H1 (cell line): ENCODE measurements at regions not wholly inside any gene's neighbourhood (a gene's known extent, or its start where the extent isn't known, plus 50 kb on each side); places are given as distances from the start of the nearest gene placed in this dataset.

Experiments
- CTCF ChIA-PET: fragments of 300-600 bp; sonication (Branson Sonifier 250); formaldehyde crosslinking; loops from one replicate; lab custom pipeline; 2021; ENCODE audit not compliant: partially characterized antibody; lab: Charles Lee
- POLR2A ChIA-PET: fragments of 300-600 bp; sonication (Branson Sonifier 250); formaldehyde crosslinking; loops from one replicate; lab custom pipeline; 2021; ENCODE audit warnings: inconsistent platforms; ENCODE audit not compliant: partially characterized antibody; lab: Charles Lee
- DNase-seq, 2 experiments: peaks; one replicate each; pipeline versions ENCODE4 v3.0.0 to v3.0.0-alpha.2; 2010 to 2022; ENCODE audit warnings: low spot score in 2 of 2, low read depth in 1 of 2, mixed read lengths in 1 of 2
- FAIRE-seq: peaks from 2 replicates; lab custom pipeline; 2011; peaks lifted over from hg19 to GRCh38; lab: Jason Lieb, UNC
- H2AFZ ChIP-seq: 2 replicates; pipeline ENCODE4 v1.8.1; 2012; ENCODE audit warnings: low read length, inconsistent platforms
- H2AK5ac ChIP-seq: 2 replicates; pipeline ENCODE4 v1.6.1; 2013; ENCODE audit warnings: low read depth, low read length
- H2BK120ac ChIP-seq: replicated peaks from 2 replicates; pipeline ENCODE3; 2013; ENCODE audit warnings: low read depth, low read length, inconsistent platforms
- H2BK12ac ChIP-seq: 2 replicates; pipeline ENCODE4 v1.6.1; 2013; ENCODE audit warnings: low read depth, low read length
- H2BK15ac ChIP-seq: 2 replicates; pipeline ENCODE4 v1.6.1; 2013; ENCODE audit warnings: low read length
- H2BK20ac ChIP-seq: 2 replicates; pipeline ENCODE4 v1.6.1; 2013; ENCODE audit warnings: low read length
- H2BK5ac ChIP-seq: 2 replicates; pipeline ENCODE4 v1.6.1; 2013; ENCODE audit warnings: low read depth, low read length
- H3K14ac ChIP-seq: 2 replicates; pipeline ENCODE4 v1.6.1; 2013; ENCODE audit warnings: inconsistent platforms; ENCODE audit not compliant: insufficient read length
- H3K18ac ChIP-seq: 2 replicates; pipeline ENCODE4 v1.6.1; 2013; ENCODE audit warnings: low read length; ENCODE audit errors: extremely low read depth
- H3K23ac ChIP-seq: 2 replicates; pipeline ENCODE4 v1.6.1; 2013; ENCODE audit warnings: inconsistent platforms; ENCODE audit not compliant: insufficient read length
- H3K23me2 ChIP-seq: 2 replicates; pipeline ENCODE4 v1.6.1; 2013; ENCODE audit warnings: low read depth, low read length
- H3K27ac ChIP-seq: 2 replicates; pipeline ENCODE4 v1.6.1; 2011; ENCODE audit warnings: low read depth, low read length, inconsistent platforms
- H3K27me3 ChIP-seq, 4 experiments: replicated peaks in 1 of 4; 1 replicate in 1 of 4; 2 replicates in 3 of 4; pipeline versions ENCODE4 v1.6.1 to v1.8.1; 2011 to 2013; ENCODE audit warnings: low read length in 3 of 4, mild to moderate bottlenecking in 3 of 4, inconsistent platforms in 2 of 4, mixed read lengths in 2 of 4, moderate library complexity in 1 of 4; ENCODE audit not compliant: control insufficient read depth in 3 of 4, insufficient read depth in 3 of 4; ENCODE audit errors: extremely low read depth in 1 of 4
- H3K36me3 ChIP-seq, 4 experiments: 2 replicates each; pipeline versions ENCODE4 v1.6.1 to v1.8.1; 2011 to 2013; ENCODE audit warnings: mild to moderate bottlenecking in 4 of 4, low read length in 3 of 4, moderate library complexity in 2 of 4, control low read depth in 1 of 4, inconsistent platforms in 1 of 4; ENCODE audit not compliant: insufficient read depth in 4 of 4, control insufficient read depth in 2 of 4
- H3K4ac ChIP-seq: replicated peaks from 2 replicates; pipeline ENCODE3; 2013; ENCODE audit warnings: low read length, low read depth, mixed read lengths, inconsistent platforms; ENCODE audit not compliant: insufficient read length
- H3K4me1 ChIP-seq, 4 experiments: replicated peaks in 1 of 4; 1 replicate in 1 of 4; 2 replicates in 3 of 4; pipeline versions ENCODE4 v1.6.1 to v1.8.1; 2011 to 2013; ENCODE audit warnings: low read length in 3 of 4, inconsistent platforms in 2 of 4, mixed read lengths in 1 of 4; ENCODE audit not compliant: insufficient read depth in 4 of 4, control insufficient read depth in 3 of 4
- H3K4me2 ChIP-seq, 2 experiments: 2 replicates each; pipeline versions ENCODE4 v1.6.1 to v1.8.1; 2011 to 2013; ENCODE audit warnings: low read depth in 2 of 2, low read length in 2 of 2, control low read depth in 1 of 2, inconsistent platforms in 1 of 2, mild to moderate bottlenecking in 1 of 2; ENCODE audit not compliant: insufficient read depth in 1 of 2
- H3K4me3 ChIP-seq, 4 experiments: fragments of 200-600, 300-600 bp in 1 of 4; sonication (generic), shearing (Covaris generic), sonication (Bioruptor Twin) in 1 of 4; 2 replicates each; pipeline versions ENCODE4 v1.5.1 to v1.8.1; 2011 to 2016; ENCODE audit warnings: low read length in 4 of 4, low read depth in 3 of 4, control low read depth in 2 of 4, inconsistent platforms in 2 of 4, mild to moderate bottlenecking in 2 of 4, mixed read lengths in 1 of 4, moderate library complexity in 1 of 4; ENCODE audit not compliant: insufficient read depth in 2 of 4; ENCODE audit errors: extremely low read depth in 1 of 4
- H3K56ac ChIP-seq: replicated peaks from 2 replicates; pipeline ENCODE3; 2013; ENCODE audit warnings: low read depth, mild to moderate bottlenecking, mixed read lengths, low read length, inconsistent platforms; ENCODE audit not compliant: insufficient read length
- H3K79me1 ChIP-seq: 2 replicates; pipeline ENCODE4 v1.6.1; 2013; ENCODE audit warnings: low read depth, low read length, control low read depth
- H3K79me2 ChIP-seq, 2 experiments: 2 replicates each; pipeline versions ENCODE4 v1.6.1 to v1.8.1; 2012 to 2013; ENCODE audit warnings: low read length in 2 of 2, mild to moderate bottlenecking in 2 of 2, inconsistent platforms in 1 of 2; ENCODE audit not compliant: insufficient read depth in 2 of 2, control insufficient read depth in 1 of 2
- H3K9ac ChIP-seq, 4 experiments: replicated peaks in 1 of 4; 1 replicate in 1 of 4; 2 replicates in 3 of 4; pipeline versions ENCODE4 v1.6.1 to v1.8.1; 2011 to 2013; ENCODE audit warnings: low read depth in 3 of 4, low read length in 3 of 4, control low read depth in 2 of 4, mild to moderate bottlenecking in 2 of 4, moderate library complexity in 2 of 4, inconsistent platforms in 1 of 4; ENCODE audit errors: extremely low read depth in 1 of 4
- H3K9me3 ChIP-seq, 2 experiments: 2 replicates each; pipeline versions ENCODE4 v1.6.1 to v1.8.1; 2012 to 2013; ENCODE audit warnings: mild to moderate bottlenecking in 2 of 2, moderate library complexity in 2 of 2, control low read depth in 1 of 2, inconsistent platforms in 1 of 2, low read depth in 1 of 2, low read length in 1 of 2, mixed read lengths in 1 of 2; ENCODE audit not compliant: insufficient read depth in 2 of 2
- H4K20me1 ChIP-seq, 2 experiments: replicated peaks in 1 of 2; 2 replicates each; pipeline versions ENCODE3 to v1.8.1; 2011 to 2013; ENCODE audit warnings: inconsistent platforms in 2 of 2, low read length in 2 of 2, mild to moderate bottlenecking in 1 of 2; ENCODE audit not compliant: insufficient read depth in 2 of 2, control insufficient read depth in 1 of 2
- H4K5ac ChIP-seq: 2 replicates; pipeline ENCODE4 v1.6.1; 2013; ENCODE audit warnings: low read length, low read depth, mixed read lengths, inconsistent platforms; ENCODE audit not compliant: insufficient read length
- H4K8ac ChIP-seq: 2 replicates; pipeline ENCODE4 v1.8.0; 2013; ENCODE audit warnings: mild to moderate bottlenecking, moderate library complexity, low read length, inconsistent platforms; ENCODE audit not compliant: insufficient read depth; ENCODE audit errors: extremely low read depth
- H4K91ac ChIP-seq: replicated peaks from 2 replicates; pipeline ENCODE3; 2013; ENCODE audit warnings: low read length, mixed read lengths, inconsistent platforms; ENCODE audit not compliant: insufficient read length
- E2F6 ChIP-seq: IDR thresholded peaks from 2 replicates; pipeline ENCODE4 v1.6.1; 2012; ENCODE audit warnings: inconsistent platforms
- HDAC6 ChIP-seq: IDR thresholded peaks from one replicate; pipeline ENCODE4 v1.7.1; 2012; ENCODE audit warnings: low read depth, mild to moderate bottlenecking, inconsistent platforms, low read length, moderate library complexity
- KDM4A ChIP-seq: IDR thresholded peaks from one replicate; pipeline ENCODE4 v1.7.1; 2012; ENCODE audit warnings: low read depth, mild to moderate bottlenecking, moderate library complexity, low read length, inconsistent platforms; ENCODE audit not compliant: severe bottlenecking
- WGBS, 2 experiments: shearing (Covaris generic) in 1 of 2; methylation state at CpG; one replicate each; pipeline versions ENCODE4 v1.1.6 to v1.1.7; 2013 to 2015; ENCODE audit warnings: low lambda C conversion rate in 2 of 2, mixed read lengths in 2 of 2, inconsistent platforms in 1 of 2, low coverage in 1 of 2, missing lambda C conversion rate in 1 of 2; ENCODE audit not compliant: insufficient replicate concordance in 2 of 2, insufficient coverage in 1 of 2, insufficient read length in 1 of 2; ENCODE audit errors: extremely low coverage in 1 of 2, missing lambda C conversion rate in 1 of 2; 5-methylcytosine and 5-hydroxymethylcytosine counted together

- DNase-seq (no peak), FAIRE-seq (no peak)
- Histone ChIP-seq H3K36me3 (no peaks in the 10 kb centered on the region), H2AK5ac (no peak overlapping the region), H3K27ac (no peak overlapping the region), H3K56ac (no peak overlapping the region), H4K91ac (no peak overlapping the region), H3K9ac (no peak overlapping the region), H3K79me1 (no peaks in the 10 kb centered on the region), H4K8ac (no peak overlapping the region), H2BK12ac (no peak overlapping the region), H3K79me2 (no peaks in the 10 kb centered on the region), H3K4me1 (no peaks in the 10 kb centered on the region), H2AFZ (no peak overlapping the region), H2BK5ac (no peak overlapping the region), H4K20me1 (no peaks in the 10 kb centered on the region), H3K23ac (no peak overlapping the region), H3K4me3 (no peak overlapping the region), H3K27me3 (no peaks in the 10 kb centered on the region), H2BK120ac (no peak overlapping the region), H3K4ac (no peak overlapping the region)
- ChIA-PET POLR2A (no interaction called here), CTCF (no interaction called here)
- TF ChIP-seq E2F6 = no peak
- no peak for TF ChIP-seq KDM4A
- no peak for TF ChIP-seq HDAC6
- TF ChIP-seq, all 59 proteins: peak for 0
- no peaks in the 10 kb centered on the region for H3K23me2 ChIP-seq
- WGBS, 2 experiments = 95% methylated on average over 1 of the region's 1 CpG; no CpG with 5 or more reads in 1 of the 2 experiments
- no peak overlapping the region for H3K4me2 ChIP-seq
- H2BK15ac ChIP-seq = no peak overlapping the region
- no peak overlapping the region for H3K14ac ChIP-seq
- H2BK20ac ChIP-seq = no peak overlapping the region
- H3K9me3 ChIP-seq = peaks cover 61 to 82% of the 10 kb centered on the region in 2 experiments
- no peak overlapping the region for H3K18ac ChIP-seq
- no peak overlapping the region for H4K5ac ChIP-seq
These were observed 90.0 kb upstream of the MC3R start for GRCh38 chr20:56158489-56158888.
